ENCODE measurements at regions not wholly inside any gene's neighbourhood (a gene's known extent, or its start where the extent isn't known, plus 50 kb on each side); places are given as distances from the start of the nearest gene placed in this dataset.
"Not testable (repeated sequence)": the region's sequence is repeated elsewhere in the genome, so short reads cannot be mapped to it uniquely, and the experiment has no call there.

- DNase-seq, result no peak
These were observed 169.2 kb upstream of the ATP6AP2 start for GRCh38 chrX:40411340-40412111.

- DNase-seq, result no peak
These were observed 169.9 kb upstream of the ATP6AP2 start for GRCh38 chrX:40410859-40411258.

DNA sequence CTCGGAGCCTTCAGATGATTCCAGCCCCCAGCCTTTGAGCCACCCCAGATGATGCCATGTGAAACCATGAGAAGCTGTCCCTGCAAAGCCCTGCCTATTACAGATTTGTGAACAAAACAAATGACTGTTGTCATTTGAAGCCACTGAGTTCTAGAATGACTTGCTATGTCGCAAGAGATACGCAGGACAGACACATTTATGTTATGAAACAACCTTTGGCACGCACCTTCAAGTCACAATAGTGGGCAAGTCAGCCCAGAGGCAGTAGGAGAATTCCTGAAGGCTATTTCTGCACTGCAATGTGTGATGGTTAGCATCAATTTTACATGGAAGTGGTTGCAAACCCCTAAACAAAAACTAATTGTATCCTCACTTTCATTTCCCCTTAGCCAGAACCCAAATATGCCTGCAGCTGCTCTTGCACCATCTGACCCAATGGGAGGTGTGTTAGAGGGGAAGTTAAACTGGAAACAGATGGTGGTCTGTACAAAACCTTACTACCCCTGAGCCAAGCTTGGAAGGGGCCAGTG lies 174.4 kb upstream of the ATP6AP2 start:
- DNase-seq, result no peak

- DNase-seq, result no peak
These were observed 175.4 kb upstream of the ATP6AP2 start for GRCh38 chrX:40405399-40405798.

DNA sequence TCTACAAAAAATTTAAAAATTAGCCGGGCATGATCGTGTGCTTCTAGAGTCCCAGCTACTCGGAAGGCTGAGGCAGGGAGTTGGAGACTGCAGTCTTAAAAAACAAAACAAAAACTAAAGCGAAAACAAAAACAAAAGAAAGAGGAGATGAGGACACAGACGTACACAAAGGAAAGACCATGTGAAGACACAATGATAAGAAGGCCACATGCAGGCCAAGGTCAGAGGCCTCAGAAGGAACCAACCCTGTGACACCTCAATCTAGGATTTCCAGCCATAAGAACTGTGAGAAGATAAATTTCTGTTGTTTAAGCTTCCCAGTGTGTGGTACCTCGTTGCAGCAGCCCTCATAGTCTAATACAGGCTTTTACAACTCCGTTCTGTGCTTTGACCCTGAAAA lies 177.0 kb upstream of the ATP6AP2 start:
- DNase-seq, result no peak

- DNase-seq, result peak; percentile 35
These were observed 177.8 kb upstream of the ATP6AP2 start for GRCh38 chrX:40402831-40403533.

DNA sequence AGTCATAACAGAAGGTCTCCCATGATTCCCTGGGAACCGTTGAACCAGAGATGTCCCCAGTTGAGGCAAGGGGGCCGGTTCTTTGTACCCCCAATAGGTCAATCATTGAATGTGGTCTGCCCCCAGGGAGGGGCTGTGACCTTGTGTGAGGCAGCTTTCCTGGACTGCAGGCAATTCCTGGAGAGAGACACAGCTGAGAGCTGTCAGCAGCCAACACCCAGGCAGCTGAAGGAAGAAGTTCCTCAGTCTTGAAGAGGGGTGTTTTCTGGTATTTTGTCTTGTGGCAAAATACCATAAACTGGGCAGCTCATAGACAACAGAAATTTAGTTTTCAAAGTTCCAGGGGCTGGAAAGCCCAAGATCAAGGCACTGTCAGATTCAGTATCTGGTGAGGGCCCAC lies 185.7 kb upstream of the ATP6AP2 start:
- DNase-seq, result no peak

GRCh38 chrX:40394302-40394701 lies 186.5 kb upstream of the ATP6AP2 start:
- no peak for DNase-seq

- DNase-seq, result no peak
These were observed 188.2 kb upstream of the ATP6AP2 start for GRCh38 chrX:40392599-40392998.

GRCh38 chrX:40391662-40392061 lies 189.1 kb upstream of the ATP6AP2 start:
- DNase-seq, result no peak

DNA sequence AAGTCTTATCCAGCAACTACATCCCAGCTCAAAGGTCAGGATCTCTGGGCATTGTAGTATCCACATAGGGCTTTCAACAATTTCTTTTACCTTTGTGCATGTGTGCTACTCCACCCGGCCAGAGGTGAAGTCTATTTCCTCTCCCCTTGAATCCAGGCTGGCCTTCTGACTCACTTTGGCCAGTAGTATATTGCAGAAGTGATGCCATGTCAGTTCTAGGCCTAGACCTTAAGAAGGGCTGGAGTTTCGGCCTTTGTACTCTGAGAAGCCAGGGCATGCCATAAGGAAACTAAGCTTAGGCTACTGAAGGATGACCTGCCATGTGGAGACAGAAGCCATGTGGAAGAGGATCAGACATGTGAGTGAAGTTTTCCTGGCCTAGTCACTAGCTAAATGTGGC lies 191.2 kb upstream of the ATP6AP2 start:
- no peak for DNase-seq

DNA sequence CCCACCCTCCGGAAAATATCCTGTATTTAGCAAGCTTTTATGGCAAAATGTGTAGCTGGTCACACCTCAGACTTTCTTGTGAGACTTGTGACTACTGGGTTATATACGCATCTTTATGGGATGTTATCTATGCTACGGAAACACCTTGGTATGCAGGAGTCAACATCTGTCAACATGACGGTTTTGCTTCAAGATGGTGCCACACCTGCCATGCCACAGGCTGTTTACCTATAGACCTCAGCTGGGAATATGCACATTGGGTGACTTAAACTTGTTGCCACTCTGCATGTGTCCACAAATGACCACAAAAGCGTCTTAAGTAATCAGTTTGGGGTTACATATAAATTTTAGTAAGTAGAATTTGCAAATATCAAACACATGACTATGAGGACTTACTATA lies 192.3 kb upstream of the ATP6AP2 start:
- no peak for DNase-seq

GRCh38 chrX:40387869-40388268 lies 192.9 kb upstream of the ATP6AP2 start:
- not testable (repeated sequence) for DNase-seq

GRCh38 chrX:40387311-40387710 lies 193.5 kb upstream of the ATP6AP2 start:
- DNase-seq, result not testable (repeated sequence)

- DNase-seq, result no peak
These were observed 195.1 kb upstream of the ATP6AP2 start for GRCh38 chrX:40385682-40386081.

GRCh38 chrX:40385256-40385655 lies 195.5 kb upstream of the ATP6AP2 start:
- no peak for DNase-seq

GRCh38 chrX:40383969-40384368 lies 196.8 kb upstream of the ATP6AP2 start:
- no peak for DNase-seq

DNA sequence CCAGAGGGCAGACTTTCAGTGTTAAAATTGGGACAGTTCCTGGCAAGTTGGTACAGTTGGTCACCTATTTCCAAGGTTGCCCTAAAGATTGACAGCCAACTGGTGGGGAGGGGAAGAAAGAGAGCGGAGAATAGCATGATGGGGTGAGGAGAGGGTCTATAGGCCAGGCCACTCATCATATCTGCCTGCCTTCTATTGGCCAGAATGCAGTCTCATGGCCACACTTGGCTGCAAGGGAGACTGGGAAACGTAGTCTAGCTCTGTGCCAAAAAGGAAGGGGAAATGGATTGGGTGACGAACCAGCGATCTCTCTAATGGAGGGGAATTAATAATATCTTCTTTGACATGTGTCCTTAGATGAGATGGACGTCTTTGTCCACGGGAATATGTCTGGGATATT lies 197.4 kb upstream of the ATP6AP2 start:
- no peak for DNase-seq

DNA sequence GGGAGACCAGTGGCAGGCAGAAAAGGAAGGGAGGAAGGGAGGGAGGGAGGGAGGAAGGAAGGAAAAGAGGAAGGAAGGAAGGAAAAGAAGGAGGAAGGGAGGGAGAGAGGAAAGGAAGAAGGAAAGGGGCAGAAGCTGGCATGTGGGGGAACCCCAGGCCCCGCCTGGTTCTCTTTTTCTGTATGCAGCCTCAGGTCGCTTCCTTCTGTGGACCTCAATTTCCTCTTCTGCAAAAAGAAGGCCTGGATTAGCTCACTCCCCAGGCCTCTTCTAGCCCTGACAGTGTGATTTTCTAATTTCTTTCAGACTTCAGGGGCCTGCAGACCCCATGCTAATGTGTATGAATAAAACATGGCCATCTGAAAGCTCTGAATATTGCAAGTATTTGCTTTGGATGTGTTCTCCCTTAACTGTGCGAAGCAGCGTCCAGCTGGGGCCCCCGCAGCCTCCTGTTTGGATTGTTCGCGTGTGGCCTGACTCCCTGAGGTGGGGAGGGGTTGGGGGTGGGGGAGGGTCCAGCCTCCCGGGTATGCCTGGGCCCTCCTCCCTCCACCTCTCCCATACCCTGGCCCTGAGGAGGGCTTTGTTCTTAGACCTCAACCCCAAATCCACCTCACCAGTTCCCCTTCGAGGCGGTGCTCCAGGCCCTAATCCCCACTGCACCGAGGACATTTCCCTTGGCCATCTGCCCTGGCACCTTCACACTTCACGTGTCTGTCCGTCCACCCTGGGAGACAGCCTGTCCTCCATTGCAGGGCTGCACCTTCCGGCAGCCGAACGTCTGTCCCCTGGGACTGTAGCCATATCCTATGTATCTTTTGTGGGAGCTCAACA lies 199.9 kb upstream of the ATP6AP2 start:
- no peak for DNase-seq

- no peak for DNase-seq
These were observed 203.1 kb upstream of the ATP6AP2 start for GRCh38 chrX:40377684-40378083.

- DNase-seq, result no peak
These were observed 206.3 kb upstream of the ATP6AP2 start for GRCh38 chrX:40374486-40374885.

- no peak for DNase-seq
These were observed 207.1 kb upstream of the ATP6AP2 start for GRCh38 chrX:40373641-40374040.

DNA sequence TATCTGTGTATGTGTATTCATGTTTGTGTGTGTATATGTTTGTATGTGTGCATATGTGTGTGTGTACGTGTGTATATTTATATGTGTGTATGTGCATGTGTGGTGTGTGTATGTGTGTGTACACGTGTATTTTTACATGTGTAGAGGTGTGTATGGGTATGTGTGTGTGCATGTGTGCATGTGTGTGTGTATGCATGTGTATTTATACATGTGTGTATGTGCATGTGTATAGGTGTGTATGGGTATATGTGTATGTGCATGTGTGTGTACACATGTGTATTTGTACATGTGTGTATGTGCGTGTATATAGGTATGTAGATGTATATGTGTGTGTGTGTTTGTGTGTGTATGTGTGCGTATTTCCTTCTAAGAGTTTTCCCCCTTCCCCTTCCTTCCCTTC lies 207.7 kb upstream of the ATP6AP2 start:
- no peak for DNase-seq
